Omental fat pad (tissue), 3 donors: ENCODE measurements at regions not wholly inside any gene's neighbourhood (a gene's known extent, or its start where the extent isn't known, plus 50 kb on each side); places are given as distances from the start of the nearest gene placed in this dataset.

Experiments used
- ATAC-seq: fragments of 150-250 bp; one replicate; pipeline ENCODE4 v1.9.1; 2016; ENCODE audit warnings: mild to moderate bottlenecking, moderate library complexity; ENCODE audit not compliant: low FRiP score
- DNase-seq: peaks from one replicate; pipeline ENCODE4 v3.0.0-alpha.2; 2019; ENCODE audit warnings: low spot score
- CTCF ChIP-seq, 3 donors: fragments of 450-650 bp; IDR thresholded peaks; one replicate each; pipeline ENCODE4 v1.5.1; 2016 to 2017; ENCODE audit warnings: antibody characterized with exemption in 3 of 3, mild to moderate bottlenecking in 3 of 3, moderate library complexity in 2 of 3

DNA sequence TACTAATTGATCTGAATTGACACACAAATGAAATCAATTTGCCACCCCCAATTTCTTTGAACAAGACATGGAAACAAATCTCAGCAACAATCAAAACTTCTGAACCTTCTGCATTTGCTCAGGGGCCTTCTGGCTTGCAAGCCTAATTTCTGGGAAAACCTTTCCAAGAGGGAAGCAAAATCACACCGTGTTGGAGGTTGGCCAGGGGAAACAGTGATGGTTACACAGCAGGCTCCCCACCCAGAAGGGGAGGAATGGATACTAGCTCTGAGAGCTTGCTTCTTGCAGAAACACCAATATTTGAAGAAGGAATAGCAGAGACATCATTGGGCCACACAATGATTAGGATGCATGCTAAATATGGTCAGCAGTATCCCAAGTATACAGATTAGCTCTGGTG, 488.6 kb upstream of the TRPC7 start:
- ATAC-seq (no peak), DNase-seq (no peak)
- TF ChIP-seq CTCF (IDR thresholded peaks at IDR 0.05), result no peak

GRCh38 chr5:136840601-136841000, 475.3 kb upstream of the TRPC7 start:
- no peak for ATAC-seq
- no peak for TF ChIP-seq CTCF (IDR thresholded peaks at IDR 0.05)

DNA sequence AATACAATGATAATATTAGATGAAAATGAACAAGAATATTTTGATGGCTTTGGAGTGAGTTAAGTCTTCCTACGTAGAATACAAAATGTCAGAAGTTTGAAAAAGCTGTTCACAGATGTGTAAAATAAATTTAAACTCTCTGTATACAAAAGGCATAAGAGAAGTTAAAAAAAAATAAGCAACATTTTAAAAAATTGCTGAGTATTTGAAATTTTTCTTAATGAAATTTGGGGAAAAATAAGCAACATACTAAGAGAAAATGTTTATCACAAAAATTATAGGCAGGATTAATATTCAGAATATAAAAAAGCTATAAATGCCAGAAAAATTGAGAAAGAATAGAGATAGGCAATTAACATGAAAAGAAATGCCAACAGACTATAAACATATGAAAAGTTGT, 470.7 kb upstream of the TRPC7 start:
- DNase-seq (no peak), ATAC-seq (no peak)
- no peak for TF ChIP-seq CTCF (IDR thresholded peaks at IDR 0.05)

More at GRCh38 chr5:136840601-136841000, 475.3 kb upstream of the TRPC7 start:
- DNase-seq, result no peak

DNA sequence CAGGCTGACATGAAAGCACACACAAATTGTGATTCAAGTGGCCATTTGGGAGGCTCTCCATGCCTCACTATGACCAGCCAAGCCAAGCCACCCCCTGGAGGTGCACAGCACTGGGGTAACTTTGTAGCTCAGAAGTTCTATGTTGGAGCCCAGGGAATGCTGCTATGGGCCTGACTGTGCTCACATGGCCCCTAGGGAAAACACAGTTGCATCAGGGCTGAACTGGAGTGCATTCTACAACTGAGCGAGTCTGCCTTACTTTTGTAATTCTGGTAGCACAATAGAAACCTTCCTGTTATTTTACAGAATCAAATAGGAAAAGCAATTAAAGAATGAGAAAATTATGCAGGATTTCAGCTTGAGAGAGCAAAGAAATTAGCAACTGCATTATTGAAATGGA, 455.5 kb upstream of the TRPC7 start:
- TF ChIP-seq CTCF (IDR thresholded peaks at IDR 0.05), result no peak
- ATAC-seq, result no peak
- DNase-seq, result no peak

GRCh38 chr5:136819526-136820302, 454.4 kb upstream of the TRPC7 start:
- DNase-seq (no peak), ATAC-seq (no peak)
- TF ChIP-seq CTCF (IDR thresholded peaks at IDR 0.05), result no peak

- ATAC-seq, result no peak
- TF ChIP-seq CTCF (IDR thresholded peaks at IDR 0.05), result no peak
- DNase-seq, result no peak
Measured at GRCh38 chr5:136816327-136816726, 451.0 kb upstream of the TRPC7 start.
